IPS DF 6.9 (cell line): ENCODE measurements at regions not wholly inside any gene's neighbourhood (a gene's known extent, or its start where the extent isn't known, plus 50 kb on each side); places are given as distances from the start of the nearest gene placed in this dataset.
"Not testable (repeated sequence)": the region's sequence is repeated elsewhere in the genome, so short reads cannot be mapped to it uniquely, and the experiment has no call there.

ENCODE experiments used
- DNase-seq: peaks from one replicate; pipeline ENCODE4 v3.0.0-alpha.2; 2013; ENCODE audit warnings: low read depth, low spot score
- H3K27ac ChIP-seq: one replicate; pipeline ENCODE4 v1.5.1; 2013; ENCODE audit warnings: low read length, control low read depth
- H3K27me3 ChIP-seq: 2 replicates; pipeline ENCODE4 v1.6.1; 2013; ENCODE audit warnings: mild to moderate bottlenecking, low read length; ENCODE audit not compliant: control insufficient read depth, insufficient read depth
- H3K36me3 ChIP-seq: 2 replicates; pipeline ENCODE4 v1.6.1; 2013; ENCODE audit warnings: low read length; ENCODE audit not compliant: control insufficient read depth, insufficient read depth
- H3K4me1 ChIP-seq: 2 replicates; pipeline ENCODE4 v1.6.1; 2013; ENCODE audit warnings: low read length; ENCODE audit not compliant: control insufficient read depth, insufficient read depth
- H3K4me3 ChIP-seq: 2 replicates; pipeline ENCODE4 v1.5.1; 2013; ENCODE audit warnings: mild to moderate bottlenecking, low read length
- H3K9me3 ChIP-seq: 2 replicates; pipeline ENCODE4 v1.6.1; 2013; ENCODE audit warnings: low read length, inconsistent platforms; ENCODE audit not compliant: control insufficient read depth, insufficient read depth
- WGBS: extraction: QIAGEN DNeasy Blood & Tissue Kit; methylation state at CpG from one replicate; pipeline ENCODE4 v1.1.7; 2013; ENCODE audit warnings: mixed read lengths, missing lambda C conversion rate; ENCODE audit not compliant: insufficient read length, insufficient coverage; 5-methylcytosine and 5-hydroxymethylcytosine counted together

DNA sequence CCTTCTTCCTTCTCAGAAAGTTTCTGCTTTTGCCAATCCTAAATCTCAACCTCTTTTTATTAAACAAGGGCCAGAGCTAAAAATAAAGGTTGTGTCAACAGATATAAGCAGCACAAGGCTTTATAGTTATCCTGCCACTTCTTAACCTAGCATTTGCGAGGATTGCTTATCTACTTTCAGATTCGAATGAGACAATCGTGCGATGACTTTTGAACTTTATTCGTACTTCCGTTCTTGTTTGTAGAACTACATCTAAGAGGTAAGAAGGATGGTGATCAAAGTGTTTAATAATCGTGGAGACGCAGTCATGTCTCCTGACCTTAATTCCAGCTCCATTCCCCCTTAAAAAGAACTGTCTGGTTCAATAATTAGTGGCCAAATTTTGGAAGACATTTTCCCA lies 578.6 kb downstream of the PIK3C3 start:
- Histone ChIP-seq H3K27me3 (no peaks in the 10 kb centered on the region), H3K4me3 (no peak overlapping the region), H3K27ac (no peak overlapping the region), H3K4me1 (no peaks in the 10 kb centered on the region), H3K36me3 (no peaks in the 10 kb centered on the region), H3K9me3 (no peaks in the 10 kb centered on the region)
- no CpG with 5 or more reads among the region's 8 CpGs for WGBS
- DNase-seq, result no peak

DNA sequence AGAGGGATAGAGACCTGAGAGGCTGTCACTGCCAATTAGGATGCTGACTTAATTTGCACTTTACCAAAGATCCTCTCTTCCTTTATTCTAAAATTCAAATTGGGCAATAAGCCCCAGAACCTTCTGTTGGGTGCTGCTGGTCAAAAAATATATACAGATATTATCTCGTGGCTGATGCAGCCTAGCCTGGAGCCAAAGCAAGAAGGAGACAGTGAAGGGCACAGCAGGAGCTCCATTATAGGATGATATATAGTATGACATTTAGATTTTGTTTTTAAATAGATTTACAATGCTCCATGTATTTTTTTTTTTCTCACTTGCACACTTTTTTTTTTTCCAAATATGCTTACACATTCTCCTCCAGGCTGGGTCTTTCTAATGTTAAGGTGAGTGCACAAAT lies 579.3 kb downstream of the PIK3C3 start:
- Histone ChIP-seq H3K9me3 (no peaks in the 10 kb centered on the region), H3K4me1 (no peaks in the 10 kb centered on the region), H3K36me3 (no peaks in the 10 kb centered on the region), H3K27me3 (no peaks in the 10 kb centered on the region), H3K27ac (no peak overlapping the region), H3K4me3 (no peak overlapping the region)
- WGBS, result no CpG with 5 or more reads among the region's 1 CpG
- DNase-seq, result no peak

DNA sequence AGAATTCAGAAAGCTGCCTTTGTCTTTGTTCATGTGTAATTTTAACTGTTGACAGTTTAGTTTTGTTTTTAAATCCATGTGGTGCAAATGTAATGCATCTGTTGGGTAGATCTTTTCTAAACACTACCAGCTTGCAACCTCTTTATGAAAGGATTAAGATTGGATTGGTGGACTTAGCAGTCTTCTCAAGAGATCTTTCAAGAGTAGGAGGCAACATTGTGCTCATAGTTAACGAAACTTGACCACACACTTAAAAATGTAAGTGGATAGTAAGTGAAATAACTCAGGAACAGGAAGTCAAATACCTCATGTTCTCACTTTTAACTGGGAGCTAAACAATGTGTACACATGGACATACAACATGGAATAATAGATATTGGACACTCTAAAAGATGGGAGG lies 579.0 kb downstream of the RIT2 start:
- DNase-seq, result no peak
- H3K27me3 ChIP-seq, result no peaks in the 10 kb centered on the region
- no CpG with 5 or more reads among the region's 1 CpG for WGBS
- no peaks in the 10 kb centered on the region for H3K4me1 ChIP-seq
- no peaks in the 10 kb centered on the region for H3K9me3 ChIP-seq
- no peak overlapping the region for H3K4me3 ChIP-seq
- no peaks in the 10 kb centered on the region for H3K36me3 ChIP-seq
- H3K27ac ChIP-seq, result no peak overlapping the region

DNA sequence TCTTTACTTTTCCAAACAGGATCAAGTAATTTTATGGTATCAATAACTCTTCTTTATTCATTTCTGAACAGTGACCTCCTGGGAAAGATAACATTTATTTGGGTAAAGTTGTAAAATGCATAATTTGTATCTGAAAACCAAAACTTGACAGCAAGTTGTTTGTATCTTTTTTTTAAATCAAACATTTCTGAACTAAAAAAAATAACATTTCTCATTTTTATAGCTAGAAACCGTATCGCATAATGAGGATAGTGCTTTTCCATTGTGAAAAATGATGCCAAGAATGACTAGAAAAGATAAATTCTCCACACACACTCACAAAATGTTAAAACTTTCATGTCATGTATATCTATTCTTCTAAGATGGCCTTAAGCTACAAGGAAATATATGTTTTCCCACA lies 578.2 kb downstream of the RIT2 start:
- Histone ChIP-seq H3K4me3 (no peak overlapping the region), H3K27ac (no peak overlapping the region), H3K4me1 (no peaks in the 10 kb centered on the region), H3K27me3 (no peaks in the 10 kb centered on the region), H3K36me3 (no peaks in the 10 kb centered on the region), H3K9me3 (no peaks in the 10 kb centered on the region)
- WGBS, result no CpG with 5 or more reads among the region's 2 CpGs
- DNase-seq, result no peak

DNA sequence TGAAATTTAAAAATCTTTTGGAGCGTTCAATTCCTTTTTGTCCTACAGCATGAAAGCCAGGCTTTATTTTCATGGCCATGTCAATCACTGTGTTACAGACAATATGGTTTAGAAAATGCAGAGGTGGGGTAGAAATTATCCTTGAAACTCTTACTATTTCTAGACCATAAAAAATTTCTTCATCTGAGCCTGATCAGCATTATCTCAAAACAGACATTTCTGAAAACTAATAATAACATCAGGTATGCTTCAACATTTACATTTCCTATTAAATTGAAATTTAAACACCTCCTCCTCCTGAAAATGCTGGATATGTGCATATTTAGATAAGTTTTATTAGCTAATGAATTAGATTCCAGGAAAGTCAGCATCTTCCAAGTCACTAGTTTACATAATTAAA lies 570.6 kb downstream of the RIT2 start:
- Histone ChIP-seq H3K36me3 (no peaks in the 10 kb centered on the region), H3K27me3 (no peaks in the 10 kb centered on the region), H3K4me1 (no peaks in the 10 kb centered on the region), H3K9me3 (no peaks in the 10 kb centered on the region), H3K27ac (no peak overlapping the region), H3K4me3 (no peak overlapping the region)
- no CpG with 5 or more reads among the region's 1 CpG for WGBS
- DNase-seq, result no peak

DNA sequence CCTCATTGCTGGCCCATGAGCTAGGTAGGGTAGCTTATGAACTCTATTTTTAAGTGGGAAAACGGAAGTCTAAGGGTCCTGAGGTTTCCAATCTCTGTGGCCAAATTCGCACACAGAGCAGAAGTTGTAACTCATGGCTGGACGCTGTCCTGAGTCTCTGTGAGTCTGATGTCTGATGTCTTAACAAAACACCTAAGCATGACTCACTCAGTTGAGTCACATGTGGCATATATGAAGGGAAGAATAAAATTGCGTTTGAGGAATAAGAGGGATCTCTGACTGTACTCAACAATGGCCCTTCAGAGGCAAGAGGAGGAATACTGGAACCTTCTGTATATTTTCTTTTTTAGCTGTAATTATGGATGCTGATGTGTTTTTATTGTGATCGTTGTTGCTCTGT lies 569.7 kb downstream of the RIT2 start:
- H3K36me3 ChIP-seq, result no peaks in the 10 kb centered on the region
- no peaks in the 10 kb centered on the region for H3K4me1 ChIP-seq
- no peaks in the 10 kb centered on the region for H3K9me3 ChIP-seq
- no peaks in the 10 kb centered on the region for H3K27me3 ChIP-seq
- DNase-seq, result no peak
- H3K27ac ChIP-seq, result no peak overlapping the region
- H3K4me3 ChIP-seq, result no peak overlapping the region
- WGBS, result no CpG with 5 or more reads among the region's 5 CpGs

DNA sequence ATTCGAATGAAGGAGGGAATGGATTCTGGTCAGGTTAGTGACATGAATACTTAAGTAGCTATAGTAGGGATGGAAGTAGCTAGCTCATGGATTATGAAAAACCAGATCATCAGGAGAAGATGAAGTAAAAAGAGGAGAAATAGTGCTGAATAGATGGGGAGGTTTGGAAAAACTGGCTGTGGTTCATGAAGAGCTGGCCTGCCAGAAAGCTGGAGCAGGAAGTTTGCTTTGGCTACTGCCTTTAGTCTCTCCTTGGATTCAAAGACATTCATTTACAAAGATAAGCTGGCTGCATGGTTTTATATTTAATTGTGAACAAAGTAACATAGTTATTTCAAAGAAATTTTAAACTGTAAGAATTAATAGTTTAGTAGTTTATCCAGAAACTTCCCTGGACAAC lies 567.0 kb downstream of the RIT2 start:
- no peak overlapping the region for H3K4me3 ChIP-seq
- no peaks in the 10 kb centered on the region for H3K4me1 ChIP-seq
- no peaks in the 10 kb centered on the region for H3K36me3 ChIP-seq
- no peak overlapping the region for H3K27ac ChIP-seq
- no peak for DNase-seq
- H3K9me3 ChIP-seq, result no peaks in the 10 kb centered on the region
- WGBS, result 100% methylated on average over 1 of the region's 1 CpG
- H3K27me3 ChIP-seq, result no peaks in the 10 kb centered on the region

DNA sequence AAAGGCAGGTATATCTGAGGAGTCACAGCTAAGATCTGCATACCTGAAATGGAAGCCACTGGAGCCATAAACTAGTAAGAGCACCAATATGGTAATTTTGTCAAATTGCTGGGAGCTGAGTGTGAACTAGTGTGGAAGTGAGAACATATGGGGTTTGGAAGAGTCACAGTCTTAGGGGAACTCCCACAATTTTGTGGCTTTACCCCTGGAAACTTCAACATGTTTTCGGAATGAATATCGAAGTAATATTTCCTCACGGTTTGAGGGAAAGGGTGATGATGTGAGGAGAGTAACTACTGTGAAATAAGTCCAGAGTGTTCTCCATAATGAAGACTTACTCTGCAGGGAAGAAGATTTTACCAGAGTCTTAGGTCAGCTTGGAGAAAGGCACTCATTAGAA lies 565.9 kb downstream of the RIT2 start:
- Histone ChIP-seq H3K9me3 (no peaks in the 10 kb centered on the region), H3K4me1 (no peaks in the 10 kb centered on the region), H3K27ac (no peak overlapping the region), H3K36me3 (no peaks in the 10 kb centered on the region), H3K27me3 (no peaks in the 10 kb centered on the region), H3K4me3 (no peak overlapping the region)
- DNase-seq, result no peak
- WGBS, result no CpG with 5 or more reads among the region's 3 CpGs

DNA sequence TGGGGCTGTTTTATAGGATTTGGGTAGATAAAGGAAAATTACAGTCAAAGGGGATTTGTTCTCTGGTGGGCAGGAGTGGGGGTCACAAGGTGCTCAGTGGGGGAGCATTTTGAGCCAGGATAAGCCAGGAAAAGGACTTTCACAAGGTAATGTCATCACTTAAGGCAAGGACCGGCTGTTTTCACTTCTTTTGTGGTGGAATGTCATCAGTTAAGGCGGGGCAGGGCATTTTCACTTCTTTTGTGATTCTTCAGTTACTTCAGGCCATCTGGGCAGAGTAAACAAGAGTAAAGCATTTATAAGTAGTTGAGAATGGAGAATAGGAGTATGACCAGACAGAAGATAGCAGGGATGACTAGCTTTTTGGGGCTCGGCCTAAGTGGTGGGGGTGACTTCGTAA lies 562.9 kb downstream of the RIT2 start:
- not testable (repeated sequence) for H3K27ac ChIP-seq, H3K36me3 ChIP-seq, DNase-seq, H3K4me1 ChIP-seq, H3K9me3 ChIP-seq, H3K27me3 ChIP-seq, H3K4me3 ChIP-seq
- WGBS, result no CpG with 5 or more reads among the region's 4 CpGs

DNA sequence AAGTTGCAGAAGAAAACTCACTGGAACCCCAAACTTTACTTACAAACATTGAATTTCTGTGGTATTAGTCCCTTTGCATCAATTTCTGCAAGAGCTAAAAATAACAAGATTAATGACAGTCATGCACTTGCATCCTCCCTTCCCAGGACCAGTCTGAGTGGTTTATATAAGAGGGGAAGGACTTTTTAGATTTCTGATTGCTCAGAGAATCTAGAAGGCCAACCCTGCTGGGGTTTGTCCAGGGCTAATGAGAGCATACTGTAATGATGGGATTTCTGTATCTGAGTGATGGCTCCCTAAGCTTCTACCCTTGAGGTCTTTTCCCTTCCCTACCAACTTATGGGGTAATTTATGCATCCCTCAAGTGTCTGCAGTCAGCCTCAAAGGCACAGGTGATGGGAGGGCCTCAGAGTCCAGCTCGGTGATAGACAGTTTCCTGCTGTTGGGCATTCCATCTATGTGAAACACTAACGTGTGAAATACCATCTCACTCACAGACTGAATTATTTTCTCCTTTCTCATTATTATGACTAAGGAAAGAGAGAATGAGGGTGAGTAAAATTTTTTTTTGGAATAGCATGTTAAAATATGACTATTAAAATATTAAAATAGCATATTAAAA lies 556.3 kb downstream of the RIT2 start:
- H3K27me3 ChIP-seq, result no peaks in the 10 kb centered on the region
- H3K36me3 ChIP-seq, result no peaks in the 10 kb centered on the region
- H3K4me3 ChIP-seq, result no peak overlapping the region
- H3K9me3 ChIP-seq, result no peaks in the 10 kb centered on the region
- no CpG with 5 or more reads among the region's 2 CpGs for WGBS
- no peak for DNase-seq
- no peak overlapping the region for H3K27ac ChIP-seq
- H3K4me1 ChIP-seq, result no peaks in the 10 kb centered on the region

DNA sequence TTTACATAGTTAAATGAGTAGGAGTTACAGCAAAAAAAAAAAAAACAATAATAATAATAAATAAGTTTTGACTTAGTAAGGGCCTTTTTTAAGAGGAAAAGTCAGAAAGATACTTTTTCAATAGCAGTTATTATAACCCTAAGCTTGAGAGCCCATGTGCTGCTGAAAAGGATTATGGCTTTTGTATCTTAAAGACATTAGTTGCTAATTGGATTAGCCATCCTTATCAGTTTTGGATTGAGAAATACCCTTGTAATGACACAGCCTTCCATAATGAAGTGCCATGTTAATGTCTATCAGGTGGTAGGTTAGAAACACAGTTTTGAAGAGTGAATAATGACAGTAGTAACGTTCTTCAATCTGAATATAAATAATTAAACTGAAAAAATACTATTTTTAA lies 554.0 kb downstream of the RIT2 start:
- no peaks in the 10 kb centered on the region for H3K9me3 ChIP-seq
- no peaks in the 10 kb centered on the region for H3K4me1 ChIP-seq
- no CpG with 5 or more reads among the region's 1 CpG for WGBS
- no peak overlapping the region for H3K4me3 ChIP-seq
- no peak overlapping the region for H3K27ac ChIP-seq
- no peak for DNase-seq
- H3K27me3 ChIP-seq, result no peaks in the 10 kb centered on the region
- H3K36me3 ChIP-seq, result no peaks in the 10 kb centered on the region
